B cell (primary cell): ENCODE measurements at regions not wholly inside any gene's neighbourhood (a gene's known extent, or its start where the extent isn't known, plus 50 kb on each side); places are given as distances from the start of the nearest gene placed in this dataset.

Source experiments
- EZH2 ChIP-seq: IDR thresholded peaks from 2 replicates; pipeline ENCODE4 v1.6.1; 2012; ENCODE audit warnings: borderline replicate concordance, low read depth, mild to moderate bottlenecking, moderate library complexity, low read length; ENCODE audit not compliant: insufficient read depth, poor library complexity, severe bottlenecking
- TF ChIP-seq, protein P1 (sequence below): fragments of 200-600 bp; IDR thresholded peaks from one replicate; pipeline ENCODE4 v1.8.0; 2022; ENCODE audit warnings: antibody characterized with exemption, mild to moderate bottlenecking

DNA sequence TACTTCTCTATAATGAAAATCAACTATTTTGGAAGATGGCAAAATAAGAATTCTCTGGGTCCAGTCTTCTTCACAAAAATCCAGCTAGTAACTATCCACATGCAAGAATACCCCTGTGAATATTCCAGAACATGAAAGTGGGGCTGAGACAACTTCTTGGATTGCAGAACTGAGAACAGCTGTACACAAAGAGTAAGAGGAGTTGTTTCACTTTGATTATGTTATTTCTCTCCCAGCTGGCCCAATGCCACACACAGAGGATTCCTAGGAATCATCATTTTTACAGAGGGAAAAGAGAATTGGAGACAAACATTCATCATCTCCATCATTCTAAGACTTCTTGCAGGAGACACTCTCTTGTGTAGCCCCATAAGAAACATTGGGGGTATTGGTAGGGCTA lies 782.2 kb upstream of the LCORL start:
- TF ChIP-seq EZH2: no peak
- TF ChIP-seq, protein P1, sequence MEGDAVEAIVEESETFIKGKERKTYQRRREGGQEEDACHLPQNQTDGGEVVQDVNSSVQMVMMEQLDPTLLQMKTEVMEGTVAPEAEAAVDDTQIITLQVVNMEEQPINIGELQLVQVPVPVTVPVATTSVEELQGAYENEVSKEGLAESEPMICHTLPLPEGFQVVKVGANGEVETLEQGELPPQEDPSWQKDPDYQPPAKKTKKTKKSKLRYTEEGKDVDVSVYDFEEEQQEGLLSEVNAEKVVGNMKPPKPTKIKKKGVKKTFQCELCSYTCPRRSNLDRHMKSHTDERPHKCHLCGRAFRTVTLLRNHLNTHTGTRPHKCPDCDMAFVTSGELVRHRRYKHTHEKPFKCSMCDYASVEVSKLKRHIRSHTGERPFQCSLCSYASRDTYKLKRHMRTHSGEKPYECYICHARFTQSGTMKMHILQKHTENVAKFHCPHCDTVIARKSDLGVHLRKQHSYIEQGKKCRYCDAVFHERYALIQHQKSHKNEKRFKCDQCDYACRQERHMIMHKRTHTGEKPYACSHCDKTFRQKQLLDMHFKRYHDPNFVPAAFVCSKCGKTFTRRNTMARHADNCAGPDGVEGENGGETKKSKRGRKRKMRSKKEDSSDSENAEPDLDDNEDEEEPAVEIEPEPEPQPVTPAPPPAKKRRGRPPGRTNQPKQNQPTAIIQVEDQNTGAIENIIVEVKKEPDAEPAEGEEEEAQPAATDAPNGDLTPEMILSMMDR: no peak
